ENCODE measurements at regions not wholly inside any gene's neighbourhood (a gene's known extent, or its start where the extent isn't known, plus 50 kb on each side); places are given as distances from the start of the nearest gene placed in this dataset.
"Not testable (repeated sequence)": the region's sequence is repeated elsewhere in the genome, so short reads cannot be mapped to it uniquely, and the experiment has no call there.

DNA sequence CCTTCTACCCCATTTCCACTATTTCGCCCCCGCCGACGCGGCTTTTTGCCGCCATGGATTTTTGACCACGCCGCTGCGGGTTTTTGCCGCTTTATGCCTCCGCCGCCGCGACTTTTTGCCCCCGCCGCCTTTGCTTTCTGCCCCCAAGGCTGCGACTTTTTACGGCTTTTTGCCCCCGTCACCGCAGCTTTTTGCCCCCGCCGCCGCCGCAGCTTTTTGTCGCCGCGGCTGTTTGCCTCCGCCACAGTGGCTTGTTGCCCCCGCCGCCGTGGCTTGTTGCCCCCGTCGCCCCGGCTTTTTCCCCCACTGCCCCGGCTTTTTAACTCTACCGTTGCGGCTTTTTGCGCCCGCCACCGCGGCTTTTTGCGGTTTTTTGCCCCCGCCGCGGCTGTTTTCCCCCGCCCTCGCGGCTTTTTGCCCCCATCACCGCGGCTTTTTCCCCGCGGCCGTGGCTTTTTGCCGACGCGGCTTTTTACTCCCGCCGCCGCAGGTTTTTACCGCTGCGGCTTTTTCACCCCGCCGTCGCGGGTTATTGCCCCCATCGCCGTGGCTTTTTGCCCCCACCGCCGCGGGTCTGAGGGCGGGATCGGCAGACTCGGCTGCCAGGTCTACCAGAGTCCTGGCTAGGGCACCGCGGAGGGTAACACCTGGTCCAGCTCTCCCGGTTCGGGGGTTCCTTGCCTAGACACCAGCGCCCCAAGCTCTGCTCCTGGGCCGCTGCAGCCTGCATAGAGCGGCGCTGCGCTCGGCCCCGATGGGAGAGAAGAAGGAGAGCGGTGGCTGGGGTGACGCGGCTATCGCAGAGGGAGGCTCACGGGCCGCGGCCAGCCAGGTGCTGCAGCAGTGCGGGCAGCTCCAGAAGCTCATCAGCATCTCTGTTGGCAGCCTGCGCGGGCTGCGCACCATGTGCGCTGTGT, 562.7 kb upstream of the WSB1 start:
- intact Hi-C loops (cut with DNase I): no loop called here
- H3K4me1 ChIP-seq (ENCODE audit: control insufficient read depth in 2 of 3, insufficient read depth in 2 of 3, low read depth in 1 of 3, low read length in 3 of 3): no peaks in the 10 kb centered on the region
- H3K27ac ChIP-seq (ENCODE audit: low read depth in 2 of 2, low read length in 2 of 2): no peak overlapping the region
- no peaks in the 10 kb centered on the region for H3K27me3 ChIP-seq (ENCODE audit: control insufficient read depth, insufficient read depth, low read length)
- DNase-seq: peak in 2 of 5 donors; percentile 27 to 71
- TF ChIP-seq, protein P1, sequence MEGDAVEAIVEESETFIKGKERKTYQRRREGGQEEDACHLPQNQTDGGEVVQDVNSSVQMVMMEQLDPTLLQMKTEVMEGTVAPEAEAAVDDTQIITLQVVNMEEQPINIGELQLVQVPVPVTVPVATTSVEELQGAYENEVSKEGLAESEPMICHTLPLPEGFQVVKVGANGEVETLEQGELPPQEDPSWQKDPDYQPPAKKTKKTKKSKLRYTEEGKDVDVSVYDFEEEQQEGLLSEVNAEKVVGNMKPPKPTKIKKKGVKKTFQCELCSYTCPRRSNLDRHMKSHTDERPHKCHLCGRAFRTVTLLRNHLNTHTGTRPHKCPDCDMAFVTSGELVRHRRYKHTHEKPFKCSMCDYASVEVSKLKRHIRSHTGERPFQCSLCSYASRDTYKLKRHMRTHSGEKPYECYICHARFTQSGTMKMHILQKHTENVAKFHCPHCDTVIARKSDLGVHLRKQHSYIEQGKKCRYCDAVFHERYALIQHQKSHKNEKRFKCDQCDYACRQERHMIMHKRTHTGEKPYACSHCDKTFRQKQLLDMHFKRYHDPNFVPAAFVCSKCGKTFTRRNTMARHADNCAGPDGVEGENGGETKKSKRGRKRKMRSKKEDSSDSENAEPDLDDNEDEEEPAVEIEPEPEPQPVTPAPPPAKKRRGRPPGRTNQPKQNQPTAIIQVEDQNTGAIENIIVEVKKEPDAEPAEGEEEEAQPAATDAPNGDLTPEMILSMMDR (IDR thresholded peaks at IDR 0.05; ENCODE audit: borderline replicate concordance, extremely low read depth, insufficient read depth): no peak
- H3K9ac ChIP-seq (ENCODE audit: low read length in 3 of 3): no peak overlapping the region
- FAIRE-seq: no peak
- H3K9me3 ChIP-seq (ENCODE audit: control insufficient read depth in 2 of 3, insufficient read depth in 1 of 3, low read length in 3 of 3): no peaks in the 10 kb centered on the region
- no peak overlapping the region for H3K4me3 ChIP-seq (ENCODE audit: low read length in 3 of 3)
- no peaks in the 10 kb centered on the region for H3K36me3 ChIP-seq (ENCODE audit: control insufficient read depth in 2 of 3, insufficient read depth in 3 of 3, low read length in 3 of 3)

DNA sequence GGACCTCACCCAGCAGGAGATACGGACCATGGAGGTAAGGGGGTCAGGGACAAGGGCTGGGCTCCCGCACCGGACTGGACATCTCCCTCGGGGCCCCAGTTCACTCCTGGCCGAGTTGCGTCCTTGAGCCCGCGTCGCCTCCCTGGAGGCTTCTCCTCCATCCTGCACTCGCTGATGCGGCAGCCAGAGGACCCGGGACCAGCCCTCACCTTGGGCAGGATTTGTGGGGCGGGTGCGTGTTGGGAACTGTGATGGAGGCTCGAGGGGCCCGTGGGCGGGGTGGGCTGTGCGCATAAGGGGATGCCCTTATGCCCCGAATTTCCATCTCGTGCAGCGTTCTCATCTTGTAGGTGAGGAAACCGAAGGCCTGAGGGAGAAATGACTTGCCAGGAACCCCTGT, 562.0 kb upstream of the WSB1 start:
- H3K4me3 ChIP-seq (ENCODE audit: low read length in 3 of 3); intact Hi-C loops (cut with DNase I); H3K4me1 ChIP-seq (ENCODE audit: control insufficient read depth in 2 of 3, insufficient read depth in 2 of 3, low read depth in 1 of 3, low read length in 3 of 3); H3K27me3 ChIP-seq (ENCODE audit: control insufficient read depth, insufficient read depth, low read length); H3K36me3 ChIP-seq (ENCODE audit: control insufficient read depth in 2 of 3, insufficient read depth in 3 of 3, low read length in 3 of 3); H3K27ac ChIP-seq (ENCODE audit: low read depth in 2 of 2, low read length in 2 of 2); H3K9ac ChIP-seq (ENCODE audit: low read length in 3 of 3); FAIRE-seq; H3K9me3 ChIP-seq (ENCODE audit: control insufficient read depth in 2 of 3, insufficient read depth in 1 of 3, low read length in 3 of 3): not testable (repeated sequence)
- peak in 1 of 5 donors; percentile 16 for DNase-seq

DNA sequence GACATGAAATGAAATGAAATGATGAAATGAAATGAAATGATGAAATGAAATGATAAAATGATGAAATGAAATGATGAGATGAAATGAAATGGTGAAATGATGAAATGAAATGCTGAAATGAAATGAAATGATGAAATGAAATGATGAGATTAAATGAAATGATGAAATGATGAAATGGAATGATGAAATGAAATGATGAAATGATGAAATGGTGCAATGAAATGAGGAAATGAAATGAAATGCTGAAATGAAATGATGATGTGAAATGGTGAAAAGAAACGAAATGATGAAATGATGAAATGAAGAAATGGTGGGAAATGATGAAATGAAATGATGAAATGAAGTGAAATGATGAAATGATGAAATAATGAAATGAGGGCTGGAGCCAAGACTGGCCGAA, 559.1 kb upstream of the WSB1 start:
- H3K36me3 ChIP-seq (ENCODE audit: control insufficient read depth in 2 of 3, insufficient read depth in 3 of 3, low read length in 3 of 3); H3K27ac ChIP-seq (ENCODE audit: low read depth in 2 of 2, low read length in 2 of 2); FAIRE-seq: not testable (repeated sequence)

DNA sequence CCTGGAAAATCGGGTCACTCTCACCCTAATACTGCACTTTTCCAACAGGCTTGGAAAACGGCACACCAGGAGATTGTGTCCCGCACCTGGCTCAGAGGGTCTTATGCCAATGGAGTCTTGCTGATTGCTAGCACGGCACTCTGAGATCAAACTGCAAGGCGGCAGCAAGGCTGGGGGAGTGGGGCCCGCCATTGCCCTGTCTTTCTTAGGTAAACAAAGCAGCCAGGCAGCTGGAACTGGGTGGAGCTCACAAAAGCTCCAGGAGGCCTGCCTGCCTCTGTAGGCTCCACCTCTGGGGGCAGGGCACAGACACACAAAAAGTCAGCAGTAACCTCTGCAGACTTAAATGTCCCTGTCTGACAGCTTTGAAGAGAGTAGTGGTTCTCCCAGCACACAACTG, 557.9 kb upstream of the WSB1 start:
- H3K4me3 ChIP-seq (ENCODE audit: low read length in 3 of 3); H3K9me3 ChIP-seq (ENCODE audit: control insufficient read depth in 2 of 3, insufficient read depth in 1 of 3, low read length in 3 of 3); H3K36me3 ChIP-seq (ENCODE audit: control insufficient read depth in 2 of 3, insufficient read depth in 3 of 3, low read length in 3 of 3); intact Hi-C loops (cut with DNase I); H3K9ac ChIP-seq (ENCODE audit: low read length in 3 of 3); H3K27ac ChIP-seq (ENCODE audit: low read depth in 2 of 2, low read length in 2 of 2); FAIRE-seq; H3K27me3 ChIP-seq (ENCODE audit: control insufficient read depth, insufficient read depth, low read length); H3K4me1 ChIP-seq (ENCODE audit: control insufficient read depth in 2 of 3, insufficient read depth in 2 of 3, low read depth in 1 of 3, low read length in 3 of 3): not testable (repeated sequence)
- DNase-seq: peak in 1 of 5 donors; percentile 25

More for the DNA sequence above, 559.1 kb upstream of the WSB1 start:
- H3K4me3 ChIP-seq (ENCODE audit: low read length in 3 of 3); H3K9ac ChIP-seq (ENCODE audit: low read length in 3 of 3); intact Hi-C loops (cut with DNase I); H3K27me3 ChIP-seq (ENCODE audit: control insufficient read depth, insufficient read depth, low read length); H3K4me1 ChIP-seq (ENCODE audit: control insufficient read depth in 2 of 3, insufficient read depth in 2 of 3, low read depth in 1 of 3, low read length in 3 of 3); DNase-seq; H3K9me3 ChIP-seq (ENCODE audit: control insufficient read depth in 2 of 3, insufficient read depth in 1 of 3, low read length in 3 of 3): not testable (repeated sequence)

All from kidney (tissue), 13 donors.